DMS153 (cell line): ENCODE measurements at regions not wholly inside any gene's neighbourhood (a gene's known extent, or its start where the extent isn't known, plus 50 kb on each side); places are given as distances from the start of the nearest gene placed in this dataset.

Source experiments
- DNase-seq: peaks from one replicate; lab custom pipeline; 2025; lab: John Stamatoyannopoulos, UW

DNA sequence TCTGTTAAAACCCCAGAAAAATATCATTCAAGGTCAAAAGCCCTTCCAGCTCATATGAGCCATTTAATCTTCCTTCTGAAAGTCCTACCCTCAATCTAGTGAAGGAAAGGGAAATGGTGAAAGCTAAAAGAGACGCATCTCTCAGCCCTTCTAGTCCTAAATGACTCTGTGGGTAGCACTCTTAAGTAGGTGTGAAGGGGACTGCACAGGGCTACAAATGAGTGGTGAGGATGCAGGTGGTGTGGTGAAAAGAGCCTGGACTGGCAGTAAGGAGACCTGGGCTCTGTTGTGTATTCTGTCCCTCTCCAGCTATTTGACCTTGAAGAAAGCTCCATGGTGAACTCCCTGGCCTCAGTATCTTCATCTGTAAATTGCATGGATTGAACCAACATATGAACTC is 671.8 kb upstream of the DIPK2B start:
- no peak for DNase-seq

DNA sequence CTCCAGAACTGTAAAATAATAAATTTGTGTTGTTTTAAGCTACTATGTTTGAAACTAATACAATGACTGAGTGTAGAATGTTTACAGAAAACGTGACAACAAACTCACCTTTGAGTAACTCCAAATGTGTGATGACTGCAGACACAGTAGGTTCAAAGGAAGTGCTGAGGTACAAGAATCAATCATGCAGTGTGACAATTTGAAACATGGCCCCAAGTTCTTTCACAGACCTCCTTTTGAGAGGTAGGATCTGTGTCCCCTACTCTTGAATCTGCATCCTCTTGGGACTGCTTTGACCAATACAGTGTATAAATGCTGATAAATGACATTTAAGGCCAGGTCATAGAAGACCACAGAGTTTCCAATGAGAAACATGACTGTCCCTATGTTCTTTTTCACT is 667.7 kb upstream of the DIPK2B start:
- DNase-seq, result no peak

- no peak for DNase-seq
Observed at GRCh38 chrX:45862801-45863200, 662.1 kb upstream of the DIPK2B start.

DNA sequence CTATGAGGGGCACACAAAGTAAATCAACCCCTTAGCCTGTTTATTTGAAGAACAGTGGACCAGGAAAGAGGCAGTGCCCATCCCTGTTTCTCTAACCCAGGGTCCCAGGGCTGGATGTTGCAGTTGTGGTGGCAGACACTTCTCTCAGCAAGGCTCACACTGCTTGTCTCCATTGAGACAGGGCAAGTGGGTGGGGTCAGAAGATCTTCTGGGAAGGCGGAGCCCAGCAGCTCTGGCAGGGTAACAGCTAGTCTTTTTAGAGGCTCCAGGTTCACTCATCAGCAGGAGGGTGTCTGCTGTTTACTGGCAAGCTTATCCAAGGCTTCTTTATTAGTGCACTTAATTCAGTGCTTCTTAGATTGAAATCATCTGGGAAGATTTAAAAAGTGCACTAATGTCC is 659.8 kb upstream of the DIPK2B start:
- DNase-seq, result no peak

DNA sequence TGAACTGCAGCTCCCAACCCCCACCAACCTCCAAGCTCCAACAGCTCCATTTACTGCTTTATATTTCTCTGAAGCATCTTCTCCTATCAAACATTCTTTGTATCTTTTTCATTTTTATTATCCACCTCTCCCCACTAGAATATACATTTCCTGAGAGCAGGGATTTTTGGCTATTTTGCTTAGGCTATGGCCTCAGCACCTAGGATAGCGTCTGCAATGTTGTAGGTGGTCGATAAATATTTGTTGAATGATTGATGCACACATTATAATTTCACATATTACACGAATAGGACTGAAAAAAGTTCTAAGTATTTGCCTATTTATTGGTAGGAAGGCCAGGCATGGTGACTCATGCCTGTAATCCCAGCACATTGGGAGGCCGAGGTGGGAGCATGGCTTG is 658.7 kb upstream of the DIPK2B start:
- no peak for DNase-seq

DNA sequence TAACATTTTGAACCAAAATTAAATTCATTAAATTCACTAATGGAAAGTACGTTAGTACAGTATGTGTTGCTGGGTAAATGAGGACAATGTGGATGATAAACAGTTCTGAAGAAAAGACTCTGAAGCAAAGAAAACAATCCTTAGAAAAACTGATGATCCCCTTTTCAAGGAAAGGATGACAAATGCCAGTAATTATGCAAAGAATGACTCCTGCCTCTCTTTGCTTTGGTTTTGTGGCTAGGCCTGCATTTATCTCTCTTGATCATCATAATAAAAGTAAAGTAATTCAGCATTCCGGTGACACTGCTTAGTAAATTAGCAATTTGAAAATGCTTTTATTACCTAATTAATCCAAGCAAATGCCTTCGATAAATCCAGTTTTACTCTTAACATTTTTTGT is 652.2 kb upstream of the DIPK2B start:
- no peak for DNase-seq

GRCh38 chrX:45851434-45851991 is 650.8 kb upstream of the DIPK2B start:
- DNase-seq, result no peak

DNA sequence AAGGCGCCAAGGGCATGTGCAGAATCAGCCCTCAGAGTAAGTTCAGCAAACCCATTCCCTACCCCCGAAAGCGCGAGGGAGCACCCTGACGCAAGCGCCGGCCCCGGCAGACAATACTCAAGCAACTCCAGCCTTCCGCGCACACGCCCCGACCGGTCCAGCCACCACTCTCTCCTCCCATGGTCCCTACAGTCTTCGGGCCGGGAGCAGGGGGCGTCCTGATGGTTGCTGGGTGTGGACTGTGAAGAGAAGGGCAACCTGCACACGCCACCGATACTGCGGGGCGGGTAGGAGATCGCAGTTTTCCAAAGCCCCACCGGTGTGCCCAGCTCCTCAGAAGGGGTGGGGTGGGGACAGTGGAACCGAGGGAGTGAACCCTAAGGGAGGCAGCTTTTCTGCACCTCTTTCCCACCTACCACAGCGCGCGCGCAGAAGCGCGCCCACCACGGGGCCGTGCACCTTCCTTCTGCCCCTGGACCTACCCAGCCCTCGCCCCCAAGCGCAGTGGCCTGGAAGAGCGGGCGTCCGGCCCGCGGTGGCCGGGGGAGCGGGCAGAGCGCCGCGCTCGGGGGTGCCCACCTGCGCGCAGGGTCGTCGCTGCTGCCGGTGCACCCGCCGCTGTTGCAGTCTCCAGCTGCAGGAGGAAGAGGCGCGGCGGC is 650.2 kb upstream of the DIPK2B start:
- no peak for DNase-seq

GRCh38 chrX:45850197-45850774 is 649.6 kb upstream of the DIPK2B start:
- no peak for DNase-seq

GRCh38 chrX:45849261-45849862 is 648.7 kb upstream of the DIPK2B start:
- DNase-seq, result peak; percentile 7

- no peak for DNase-seq
Observed at GRCh38 chrX:45847961-45848360, 647.3 kb upstream of the DIPK2B start.

- DNase-seq, result no peak
Observed at GRCh38 chrX:45846328-45846727, 645.7 kb upstream of the DIPK2B start.

GRCh38 chrX:45845142-45845541 is 644.5 kb upstream of the DIPK2B start:
- no peak for DNase-seq

DNA sequence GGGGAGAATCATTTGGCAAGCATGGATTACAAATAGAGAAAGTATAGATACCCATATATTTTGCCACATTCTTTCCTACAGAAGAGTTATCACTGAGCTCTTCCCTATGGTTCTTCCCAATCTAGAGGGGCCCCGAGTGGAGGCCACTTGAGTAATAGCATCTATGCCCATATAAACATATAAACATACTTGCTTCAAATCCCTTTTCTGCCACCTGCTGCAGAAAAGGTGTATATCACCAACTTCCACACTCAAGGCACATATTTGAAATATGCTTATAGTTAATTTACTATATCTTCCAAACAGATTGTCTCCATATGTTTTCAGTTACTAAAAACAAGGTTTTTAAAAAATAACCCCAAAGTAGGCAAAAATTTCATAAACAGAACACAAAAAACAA is 642.8 kb upstream of the DIPK2B start:
- no peak for DNase-seq

- DNase-seq, result no peak
Observed at GRCh38 chrX:45842926-45843315, 642.2 kb upstream of the DIPK2B start.

- no peak for DNase-seq
Observed at GRCh38 chrX:45842207-45842925, 641.7 kb upstream of the DIPK2B start.

DNA sequence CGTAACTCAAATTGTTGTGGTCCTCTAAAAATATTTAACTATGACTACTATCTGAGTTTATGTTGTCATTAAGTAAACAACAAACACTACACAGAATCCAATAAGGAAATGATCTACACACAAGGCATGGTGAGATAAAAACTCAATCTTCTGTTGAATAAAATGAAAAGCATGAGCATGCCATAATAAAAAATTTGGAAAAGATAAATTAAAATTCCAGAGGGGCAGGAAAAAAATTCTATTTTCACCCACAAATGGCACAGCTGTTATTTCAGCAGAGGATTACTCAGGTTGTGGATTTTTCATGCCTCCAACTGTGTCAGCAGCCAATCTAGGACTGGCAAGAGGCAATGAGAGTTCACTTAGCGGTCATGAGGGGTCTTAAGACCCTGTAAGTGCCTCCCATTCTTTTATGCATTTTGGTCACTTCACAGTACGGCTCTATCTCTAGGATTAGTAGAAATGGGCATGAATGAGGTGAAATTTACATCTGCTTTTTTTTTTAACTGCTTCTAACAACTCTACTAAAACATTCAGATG is 639.8 kb upstream of the DIPK2B start:
- no peak for DNase-seq

DNA sequence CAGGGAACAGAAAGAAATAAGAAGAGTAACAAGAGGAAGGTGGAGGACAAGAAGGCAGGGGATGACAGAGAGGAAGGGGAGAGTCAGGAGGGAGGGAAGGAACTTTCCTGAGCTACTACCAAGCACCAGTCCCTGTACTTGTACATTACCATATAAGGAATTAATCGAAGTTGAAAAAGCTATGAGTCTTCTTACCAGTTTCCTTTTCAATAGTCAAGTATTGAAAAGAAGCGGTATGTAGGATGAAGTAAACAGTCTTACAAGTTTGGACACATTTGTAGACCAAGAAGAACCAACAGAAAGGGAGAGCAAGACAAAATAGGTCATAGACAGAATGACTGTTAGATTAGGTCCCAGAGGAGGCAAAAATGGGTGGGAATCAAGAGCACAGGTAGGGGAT is 629.7 kb upstream of the DIPK2B start:
- no peak for DNase-seq

DNA sequence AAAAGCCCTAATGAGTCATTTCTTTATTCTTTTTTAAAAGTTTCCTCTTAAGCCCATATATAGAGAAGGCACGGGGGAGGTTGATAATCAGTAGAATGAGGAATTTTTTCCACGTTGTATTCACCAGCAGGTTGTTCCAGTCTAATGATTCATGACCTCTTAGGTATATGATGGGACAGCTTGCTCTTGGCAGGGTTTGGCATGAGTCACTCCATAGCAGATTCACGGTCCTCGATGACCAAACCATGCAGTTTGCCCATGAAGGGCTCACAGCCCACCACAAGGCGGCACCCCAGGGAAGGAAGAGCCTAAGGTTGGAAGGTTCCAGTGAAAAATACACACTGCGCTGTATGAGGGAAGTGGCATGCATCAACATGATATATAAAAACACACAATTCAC is 623.8 kb upstream of the DIPK2B start:
- DNase-seq, result no peak

DNA sequence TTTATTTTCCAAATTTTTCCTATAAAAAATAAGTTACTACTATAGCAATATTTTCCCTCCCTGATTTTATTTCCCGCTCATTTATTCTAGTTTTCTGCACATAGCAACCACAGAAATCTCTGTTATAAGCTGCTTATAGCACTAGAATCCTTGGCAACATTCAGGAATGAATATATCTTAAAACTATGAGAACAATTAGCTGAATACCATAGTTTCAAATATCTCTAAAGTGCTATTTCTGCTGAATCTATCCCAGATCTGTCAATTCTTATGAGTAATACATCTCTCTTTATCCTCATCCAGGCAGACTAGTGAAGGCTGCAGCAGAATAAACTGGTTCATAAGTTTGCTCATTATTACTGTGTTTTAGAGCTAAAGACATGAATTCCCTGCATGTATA is 622.9 kb upstream of the DIPK2B start:
- no peak for DNase-seq

GRCh38 chrX:45822124-45822523 is 621.4 kb upstream of the DIPK2B start:
- no peak for DNase-seq

- DNase-seq, result no peak
Observed at GRCh38 chrX:45818913-45819312, 618.2 kb upstream of the DIPK2B start.

GRCh38 chrX:45815441-45815840 is 614.8 kb upstream of the DIPK2B start:
- no peak for DNase-seq
